Stimulated activated CD4-positive, alpha-beta T cell treated with anti-CD3 and anti-CD28 coated beads, Interleukin-15, amount 100 ng/mL, for 1 hour (primary cell): ENCODE measurements at regions not wholly inside any gene's neighbourhood (a gene's known extent, or its start where the extent isn't known, plus 50 kb on each side); places are given as distances from the start of the nearest gene placed in this dataset.
"Not testable (repeated sequence)": the region's sequence is repeated elsewhere in the genome, so short reads cannot be mapped to it uniquely, and the experiment has no call there.

Experiments
- DNase-seq, 2 donors: peaks; one replicate each; pipeline ENCODE4 v3.0.0-alpha.2; 2020; ENCODE audit warnings: low read depth in 1 of 2, low spot score in 1 of 2

DNA sequence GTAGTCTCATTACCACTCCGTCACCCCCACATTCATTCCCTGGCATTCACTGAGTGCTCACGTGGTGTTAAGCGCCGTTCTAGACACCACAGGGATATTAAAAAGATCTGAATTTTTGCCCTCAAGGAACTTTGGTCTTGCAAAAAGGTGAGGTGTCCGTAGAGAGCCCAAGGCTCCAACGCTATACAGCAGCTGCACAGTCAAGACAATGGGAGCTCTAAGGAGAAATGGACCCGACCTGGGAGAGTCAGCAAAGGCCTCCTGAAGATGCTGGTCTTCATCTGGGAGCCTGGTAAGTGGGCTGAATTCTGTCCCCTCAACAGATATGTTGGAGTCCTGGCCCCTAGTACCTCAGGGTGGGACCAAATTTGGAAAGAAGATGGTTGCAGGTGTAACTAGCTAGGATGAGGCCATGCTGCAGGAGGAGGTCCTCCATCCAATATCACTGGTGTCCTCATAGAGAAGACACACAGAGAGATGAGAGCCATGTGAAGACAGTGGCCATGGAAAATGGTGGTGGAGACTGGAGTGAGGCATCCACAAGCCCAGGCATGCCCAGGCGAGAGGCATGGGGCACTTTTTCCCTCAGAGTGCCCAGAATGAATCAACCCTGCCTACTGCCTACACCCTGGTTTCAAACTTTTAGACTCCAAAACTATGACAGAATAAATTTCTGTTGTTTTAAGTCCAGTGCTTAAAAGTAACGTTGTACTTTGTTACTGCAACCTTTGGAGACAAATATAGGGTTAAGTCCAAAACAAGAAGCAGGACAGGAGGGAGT, 247.3 kb downstream of the TTC32 start:
- no peak for DNase-seq

DNA sequence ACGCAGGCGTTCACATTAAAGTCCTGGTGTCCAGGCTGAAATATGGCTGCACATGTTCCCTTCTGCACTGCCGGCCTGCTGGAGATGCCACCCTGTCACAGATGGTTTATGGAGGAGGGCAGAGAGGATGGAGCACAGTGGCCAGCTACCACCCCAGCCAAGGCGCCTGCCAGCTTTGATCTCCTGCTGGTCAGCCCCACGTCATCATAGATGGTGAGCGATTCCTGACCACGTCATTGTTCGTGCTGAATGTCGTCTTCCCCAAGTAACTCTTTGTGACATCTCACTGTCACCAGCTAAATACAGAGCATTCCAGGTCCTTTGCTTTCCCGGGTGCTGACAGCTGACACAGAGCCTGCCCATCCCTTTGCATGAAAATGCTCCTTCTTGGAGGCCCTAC, 248.3 kb downstream of the TTC32 start:
- no peak for DNase-seq

DNA sequence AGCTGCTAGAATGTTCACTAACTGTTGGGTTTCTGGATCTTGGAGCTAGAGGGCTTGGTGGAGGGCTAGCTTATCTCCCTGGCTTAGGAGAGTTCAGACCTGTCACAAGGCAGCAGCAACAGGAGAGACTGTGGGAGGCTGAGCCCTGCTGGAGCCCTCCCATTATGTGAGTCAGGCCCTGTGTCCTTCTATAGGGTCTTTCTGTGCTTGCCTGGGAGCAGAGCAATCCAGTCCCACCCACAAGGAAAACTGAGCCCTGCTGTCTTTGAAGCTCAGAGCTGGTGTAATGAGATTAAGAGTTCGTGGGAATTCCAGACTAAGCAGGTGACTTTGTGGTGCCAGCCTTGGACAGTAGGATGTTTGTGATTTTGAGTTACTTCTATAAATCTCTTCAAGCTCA, 249.0 kb downstream of the TTC32 start:
- DNase-seq = no peak

DNA sequence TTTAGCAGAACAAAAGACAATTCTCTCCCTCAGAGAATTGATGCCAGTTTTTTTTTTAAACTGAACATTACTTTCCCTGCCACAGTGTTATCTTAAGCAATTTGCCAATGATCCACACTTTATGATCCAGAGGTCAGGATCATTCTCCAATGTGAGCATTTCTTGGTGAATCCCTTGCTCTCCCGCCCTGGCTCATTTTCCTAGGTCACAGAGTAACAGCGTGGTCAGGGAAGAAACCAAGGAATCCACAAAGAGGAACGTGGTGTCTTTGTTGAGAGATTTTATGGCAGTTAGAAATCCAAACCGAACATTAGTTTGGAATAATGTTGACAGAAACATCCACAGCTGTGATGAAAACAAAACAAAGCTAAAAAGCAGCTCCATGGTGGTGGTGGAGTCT, 250.3 kb downstream of the TTC32 start:
- no peak for DNase-seq

DNA sequence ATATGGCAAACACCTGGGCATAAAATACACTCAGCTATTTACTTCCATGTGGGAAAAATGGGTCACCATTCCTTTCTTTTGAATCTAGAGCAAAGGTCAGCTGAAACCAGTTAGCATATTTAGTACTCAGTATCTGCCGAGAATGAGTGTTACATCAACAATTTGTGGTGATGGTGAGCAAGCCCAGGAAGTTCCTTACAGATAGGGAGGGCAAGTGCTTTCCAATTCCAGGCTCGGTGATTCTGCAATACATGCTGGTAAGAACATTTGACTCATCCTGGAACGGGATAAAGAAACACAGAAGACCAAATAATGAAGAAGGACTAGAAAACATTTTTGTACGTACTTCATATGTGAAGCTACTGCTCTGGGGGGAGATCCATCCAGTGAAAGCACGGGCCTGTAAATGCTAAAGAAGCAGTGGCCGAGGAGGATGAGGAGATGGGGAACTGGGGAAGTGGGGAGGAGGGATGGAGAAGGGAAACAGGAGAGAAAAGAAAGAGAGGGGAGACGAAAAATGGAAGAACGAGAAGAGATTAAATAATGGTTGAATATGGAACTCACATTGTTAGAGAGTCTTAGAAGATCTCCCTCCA, 251.9 kb downstream of the TTC32 start:
- DNase-seq = no peak

DNA sequence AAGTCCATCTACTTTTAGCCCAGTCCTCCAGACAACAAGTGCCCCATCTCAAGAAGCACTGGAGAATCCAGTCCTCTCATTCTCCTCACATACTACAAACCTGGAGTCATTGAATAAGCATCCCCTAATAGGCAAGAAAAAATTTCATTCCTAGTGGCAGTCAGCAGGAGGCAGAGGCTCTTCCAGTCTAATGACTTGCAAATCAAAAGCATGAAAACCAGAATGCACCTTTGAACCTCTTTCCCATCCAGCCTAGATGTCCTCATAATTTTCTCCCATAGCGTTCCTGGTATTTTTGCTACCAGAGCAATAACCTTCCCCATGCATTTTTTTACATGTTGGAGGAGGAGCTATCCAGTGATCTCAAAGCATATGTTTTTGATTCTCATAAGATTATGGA, 252.6 kb downstream of the TTC32 start:
- DNase-seq = no peak

DNA sequence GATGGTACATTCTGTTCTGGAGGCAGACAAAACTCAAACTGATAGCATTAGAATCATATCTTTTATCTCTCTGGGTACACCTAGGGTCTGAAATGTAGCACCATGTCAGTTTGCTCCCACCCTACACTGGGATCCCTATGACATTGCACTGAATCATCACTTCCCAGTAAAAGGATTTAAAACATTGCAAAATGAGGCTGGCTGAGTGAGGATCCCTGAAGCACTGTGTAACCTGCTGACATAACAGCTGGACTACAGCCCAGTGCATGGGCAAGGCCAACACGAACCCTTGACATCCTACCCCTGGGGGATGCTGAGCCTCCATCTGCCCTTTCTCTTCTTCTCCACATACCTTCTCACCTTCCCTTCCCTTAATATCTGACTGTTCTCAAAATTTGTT, 253.2 kb downstream of the TTC32 start:
- DNase-seq = no peak

DNA sequence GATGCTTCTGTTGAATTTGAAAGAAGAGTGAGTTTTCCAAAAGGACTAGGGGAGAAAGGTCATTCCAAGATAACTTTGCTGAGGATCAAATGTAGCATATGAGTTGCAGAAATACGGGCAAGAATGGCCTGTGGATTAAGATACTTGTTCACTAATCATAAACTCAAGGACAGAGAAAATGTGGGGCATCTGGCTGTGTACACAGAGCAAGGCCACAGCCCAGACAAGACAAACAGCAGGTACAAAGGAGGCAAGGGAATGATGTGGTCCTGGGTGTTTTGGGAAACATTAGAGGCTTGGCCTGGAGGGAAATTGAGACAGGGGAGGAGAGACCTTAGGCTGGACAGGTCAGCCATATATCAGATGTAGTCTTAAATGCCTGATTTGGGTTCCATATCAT, 254.8 kb downstream of the TTC32 start:
- no peak for DNase-seq

DNA sequence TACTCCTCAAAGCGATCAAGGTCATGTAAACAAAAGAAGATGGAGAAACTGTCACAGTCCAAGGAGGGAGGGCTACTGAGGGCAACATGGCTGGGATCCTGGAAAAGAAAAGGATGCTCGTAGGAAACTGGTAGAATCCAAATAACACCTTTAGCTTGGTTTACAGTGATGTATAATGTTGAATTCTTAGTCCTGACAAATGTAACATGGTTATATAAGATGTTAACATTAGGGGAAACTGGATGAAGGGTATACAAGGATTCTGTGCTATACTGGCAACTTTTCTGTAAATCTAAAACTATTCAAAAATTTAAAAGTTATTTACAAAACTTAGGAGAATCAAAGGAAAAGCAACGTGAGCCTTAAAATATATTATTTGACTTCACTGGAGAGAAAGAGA, 257.0 kb downstream of the TTC32 start:
- no peak for DNase-seq

DNA sequence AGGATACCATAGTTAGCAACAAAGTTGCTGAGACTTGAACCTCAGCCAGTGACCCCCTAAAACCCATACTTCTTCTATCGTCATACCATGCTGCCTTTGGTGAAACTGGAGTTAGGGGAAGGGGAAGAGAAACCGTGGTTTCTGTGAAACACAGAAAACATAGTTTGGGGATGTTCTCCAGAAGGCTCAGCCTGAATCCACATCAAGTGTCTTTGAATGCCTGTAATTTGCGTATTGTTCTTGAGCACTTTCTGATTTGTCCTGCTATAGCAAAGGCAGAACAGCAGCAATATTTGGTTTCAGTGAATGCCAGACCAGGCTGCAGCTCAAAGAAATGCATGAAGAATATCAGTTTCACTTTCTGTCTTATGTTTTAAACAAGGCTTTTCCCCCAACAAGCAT, 258.7 kb downstream of the TTC32 start:
- DNase-seq = no peak

DNA sequence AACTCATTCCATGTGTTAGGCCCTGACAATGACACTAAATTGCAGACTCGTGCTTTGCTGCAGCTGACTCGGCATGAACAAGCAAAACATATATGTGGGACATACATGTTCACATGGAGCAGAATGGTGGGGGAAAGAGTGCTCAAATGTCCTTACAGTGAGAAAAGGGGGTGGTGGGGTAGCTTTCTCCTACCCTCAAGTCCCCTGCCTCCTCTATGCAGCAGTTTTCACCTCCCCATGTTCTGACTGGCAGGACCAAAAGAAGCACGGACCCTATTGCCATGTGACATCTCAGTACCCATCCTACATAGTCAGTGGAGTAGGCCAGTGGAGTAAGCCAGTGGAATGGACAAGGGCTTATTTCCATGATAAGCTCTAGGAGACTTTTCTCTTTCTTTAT, 259.3 kb downstream of the TTC32 start:
- no peak for DNase-seq

DNA sequence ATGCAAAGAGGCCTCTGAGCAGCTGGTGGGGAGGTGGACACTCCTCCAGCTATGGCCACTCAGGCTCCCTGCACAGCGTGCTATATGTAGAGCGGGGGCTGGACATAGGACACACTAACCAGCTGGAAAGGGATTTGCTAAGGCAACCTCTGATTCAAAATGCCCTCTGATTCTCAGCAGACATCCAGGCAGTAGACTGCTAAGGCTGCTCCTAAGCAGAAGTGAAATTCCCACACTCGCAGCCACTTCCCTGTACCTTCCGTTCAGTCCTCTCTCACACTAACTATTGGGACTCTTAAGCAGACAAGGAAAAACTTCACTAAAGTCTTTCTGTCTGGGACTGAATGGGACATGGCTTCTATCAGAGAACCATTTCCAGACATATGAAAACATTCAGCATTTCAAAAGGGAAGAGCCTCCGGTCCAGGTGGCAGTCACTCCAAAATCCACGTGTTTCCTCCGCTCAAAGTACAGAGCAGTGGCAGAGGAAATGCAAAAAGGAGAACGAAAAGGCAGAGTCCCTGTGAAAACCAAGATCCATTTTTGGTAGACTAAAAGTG, 265.8 kb downstream of the TTC32 start:
- no peak for DNase-seq

DNA sequence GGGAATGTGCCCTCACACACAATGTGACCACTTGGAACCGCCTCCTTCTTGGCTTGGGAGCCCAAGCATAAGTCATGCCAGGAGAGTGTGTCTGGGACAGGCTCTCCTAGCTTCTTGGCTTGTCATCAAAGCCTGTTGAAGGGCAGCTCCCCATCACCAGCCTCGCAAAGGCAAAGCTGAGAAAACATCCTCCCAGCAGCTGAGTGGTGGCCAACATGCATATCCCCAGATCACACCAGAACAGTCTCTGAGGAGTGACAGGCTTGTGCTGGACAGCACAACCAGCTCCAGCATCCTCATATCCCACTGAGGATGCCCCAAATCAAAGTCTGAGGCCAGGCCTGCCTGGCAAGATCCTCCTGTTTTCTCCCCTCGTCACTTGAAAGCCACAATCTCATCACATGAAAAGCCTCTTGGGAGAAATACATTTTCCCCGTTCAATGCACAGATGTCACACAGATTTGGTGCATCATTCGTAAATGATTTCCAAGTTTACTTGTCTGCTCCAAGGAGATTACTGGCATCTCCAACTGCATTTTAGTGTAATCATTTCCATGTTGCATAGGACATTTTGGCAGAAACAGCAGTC, 269.3 kb downstream of the TTC32 start:
- no peak for DNase-seq

DNA sequence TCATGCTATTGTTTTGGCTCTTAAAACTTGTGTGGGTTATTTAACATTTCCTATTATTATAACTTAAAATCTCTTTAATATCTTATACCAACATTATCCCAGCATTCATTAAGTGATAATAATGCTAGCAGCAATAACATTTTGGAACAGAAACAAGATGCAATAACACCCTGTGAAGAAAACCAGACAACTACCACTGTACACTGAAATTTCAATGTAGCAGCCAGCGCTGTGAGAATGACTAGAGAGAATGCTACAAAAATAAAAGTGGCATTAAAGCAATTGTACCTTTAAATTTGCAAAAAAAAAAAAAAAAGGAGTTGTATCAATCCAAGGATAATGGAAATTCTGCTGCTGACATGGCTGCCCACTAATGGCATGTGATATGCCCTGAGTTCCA, 269.9 kb downstream of the TTC32 start:
- DNase-seq = no peak

DNA sequence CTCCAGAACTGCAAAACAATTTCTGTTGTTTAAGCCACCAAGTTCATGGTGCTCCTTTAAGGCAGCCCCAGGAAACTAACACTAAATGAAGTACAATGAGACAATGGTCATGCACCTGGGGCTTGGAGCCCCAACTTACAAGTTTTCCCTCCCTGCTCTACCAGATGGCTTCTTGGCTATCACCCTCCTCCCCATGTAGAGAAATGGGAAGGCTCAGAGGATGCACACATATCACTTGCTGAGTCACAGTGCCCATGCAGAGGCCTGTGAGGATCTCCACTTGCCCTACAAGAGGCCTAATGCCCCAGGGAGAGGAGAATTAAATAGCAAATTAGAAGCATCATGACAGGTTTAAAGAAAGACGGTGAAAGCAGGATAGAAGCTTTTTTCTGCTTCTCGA, 270.9 kb downstream of the TTC32 start:
- DNase-seq = no peak

DNA sequence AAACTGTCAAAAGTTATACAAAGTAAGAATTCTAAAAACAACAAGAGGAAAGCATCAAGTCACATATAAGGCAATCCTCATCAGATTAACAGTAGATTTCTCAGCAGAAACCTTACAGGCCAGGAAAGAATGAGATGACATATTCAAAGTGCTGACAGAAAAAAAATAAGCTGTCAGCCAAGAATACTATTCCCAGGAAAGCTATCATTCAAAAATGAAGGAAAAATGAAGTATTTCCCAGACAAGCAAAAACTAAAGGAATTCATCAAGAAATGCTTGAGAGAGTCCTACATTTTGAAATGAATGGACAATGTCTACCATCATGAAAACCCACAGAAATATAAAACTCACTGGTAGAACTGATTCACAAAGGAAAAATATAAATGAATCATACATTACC, 268.9 kb upstream of the OSR1 start:
- no peak for DNase-seq

DNA sequence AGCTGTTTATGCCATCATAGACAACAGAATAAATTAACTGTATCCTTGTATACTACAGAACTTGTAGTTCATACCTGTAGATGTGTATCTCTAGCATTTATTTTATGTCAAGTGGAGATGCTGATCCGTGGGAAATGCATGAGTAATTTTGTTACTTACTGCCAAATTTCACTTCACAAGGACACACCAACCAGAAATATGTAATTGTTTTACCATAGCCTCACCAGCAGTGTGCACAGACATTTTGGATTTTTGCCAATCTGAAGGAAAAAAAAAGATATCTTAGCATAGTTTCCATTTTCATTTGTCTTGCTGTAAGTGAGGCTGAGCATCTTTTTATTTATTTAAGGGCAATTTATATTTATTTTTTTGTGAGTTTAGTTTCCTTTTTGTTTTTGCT, 265.1 kb upstream of the OSR1 start:
- DNase-seq = no peak

DNA sequence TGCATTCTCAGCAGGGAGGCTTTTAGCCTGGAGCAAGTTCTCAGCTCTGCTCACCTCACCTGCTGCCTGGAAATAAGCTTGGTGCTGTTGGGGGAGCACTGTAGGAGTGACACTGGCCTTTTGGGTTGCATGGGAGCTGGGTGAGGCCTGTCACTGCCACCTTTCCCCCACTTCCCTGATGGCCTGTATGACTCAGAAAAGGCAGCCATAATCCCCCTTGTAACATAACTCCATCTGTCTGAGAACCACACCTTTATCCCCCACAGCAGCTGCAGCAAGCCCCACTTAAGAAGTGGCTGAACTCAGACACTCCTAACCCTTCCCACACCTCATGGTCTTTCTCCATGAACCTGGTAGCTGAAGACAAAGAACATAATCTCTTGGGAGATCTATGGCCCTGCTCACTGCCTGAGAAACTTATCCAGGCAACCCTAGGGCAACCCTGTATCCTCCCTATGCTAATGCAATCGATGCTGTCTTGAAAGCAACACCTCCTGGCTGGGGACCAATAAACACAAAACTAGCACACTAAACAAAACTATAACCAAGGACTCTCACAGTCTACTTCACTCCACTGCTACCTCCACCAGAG, 258.9 kb upstream of the OSR1 start:
- no peak for DNase-seq

DNA sequence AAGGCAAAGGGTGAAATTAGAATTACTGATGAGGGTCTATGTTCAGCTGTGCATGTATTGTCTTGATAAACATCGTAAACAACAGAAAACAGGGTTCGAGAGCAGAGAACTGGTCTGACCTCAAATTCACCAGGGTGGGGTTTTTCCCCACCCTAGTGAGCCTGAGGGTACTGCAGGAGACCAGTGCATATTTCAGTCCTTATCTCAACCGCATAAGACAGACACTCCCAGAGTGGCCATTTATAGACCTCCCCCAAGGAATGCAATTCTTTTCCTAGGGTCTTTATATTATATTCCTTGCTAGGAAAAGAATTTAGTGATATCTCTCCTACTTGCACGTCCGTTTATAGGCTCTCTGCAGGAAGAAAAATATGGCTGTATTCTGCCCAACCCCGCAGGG, 257.0 kb upstream of the OSR1 start:
- DNase-seq = not testable (repeated sequence)

DNA sequence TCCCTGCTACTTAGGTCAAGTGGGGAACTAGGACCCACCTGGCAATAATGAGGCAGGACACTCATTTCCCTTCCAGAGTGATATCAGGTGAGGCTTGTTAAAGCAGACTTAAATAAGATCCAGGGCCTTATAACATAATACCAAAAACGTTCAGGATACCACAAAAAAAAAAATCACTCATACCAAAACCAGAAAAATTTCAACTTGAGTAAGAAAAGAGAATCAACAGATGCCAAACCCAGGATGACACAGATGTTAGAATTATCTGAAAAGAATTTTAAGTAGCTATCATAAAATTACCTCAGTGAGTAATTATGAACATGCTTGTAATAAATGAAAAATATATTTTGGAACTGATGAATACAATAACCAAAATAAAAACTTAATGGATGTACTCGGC, 255.6 kb upstream of the OSR1 start:
- no peak for DNase-seq

DNA sequence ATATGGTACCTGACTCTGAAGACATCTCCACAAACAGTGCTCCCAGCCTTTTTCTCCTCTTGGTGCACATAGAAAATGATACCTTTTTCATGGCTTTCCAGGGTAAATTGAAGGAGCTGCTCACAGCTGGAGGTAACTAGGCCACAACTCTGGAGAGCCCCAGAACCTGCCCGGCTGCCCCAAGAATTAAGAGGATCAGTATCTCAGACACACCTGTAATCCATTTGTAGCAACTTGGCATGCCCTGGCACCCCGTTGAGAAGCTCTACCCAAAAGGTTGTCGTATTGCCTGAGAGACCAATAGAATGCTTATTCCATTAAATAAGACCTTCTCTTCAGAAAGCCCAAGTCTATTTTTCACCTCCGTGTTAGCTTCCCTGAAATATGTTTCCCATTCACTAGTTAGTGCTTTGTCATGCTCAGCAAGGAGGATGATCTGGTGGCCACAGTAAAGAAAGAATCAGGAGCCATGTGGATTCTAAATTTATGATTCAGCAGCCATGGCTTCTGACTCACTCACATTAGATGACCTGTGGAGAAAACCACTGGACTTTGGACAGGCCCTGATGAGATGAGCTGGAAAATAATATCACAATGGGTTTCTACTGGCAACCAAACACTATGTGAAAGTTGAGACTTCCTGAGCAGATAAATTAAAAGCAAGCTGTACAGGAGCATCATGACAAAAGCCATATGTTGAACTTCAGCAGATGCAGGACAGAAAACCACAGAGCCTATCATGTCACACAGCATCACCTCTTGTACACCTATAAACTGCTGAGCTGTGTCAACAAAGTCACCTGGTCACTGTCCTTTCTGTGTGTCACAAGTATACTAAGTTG, 253.3 kb upstream of the OSR1 start:
- no peak for DNase-seq
